T-helper 2 cell treated with Interferon-gamma antibody and Interleukin-4, amounts not matched to agents 100 ng/mL and 5 ng/mL, for 36 hours (primary cell): ENCODE measurements at regions not wholly inside any gene's neighbourhood (a gene's known extent, or its start where the extent isn't known, plus 50 kb on each side); places are given as distances from the start of the nearest gene placed in this dataset.
"Not testable (repeated sequence)": the region's sequence is repeated elsewhere in the genome, so short reads cannot be mapped to it uniquely, and the experiment has no call there.

Experiments
- intact Hi-C: fragments of 100-400 bp; cut with micrococcal nuclease; formaldehyde crosslinking; loops from one replicate; pipeline ENCODE4 v1.15.1; 2023

GRCh38 chr17:70320673-70321345 lies 151.5 kb downstream of the KCNJ2 start:
- intact Hi-C loops, result no loop called here

- intact Hi-C loops, result no loop called here
Observed at GRCh38 chr17:70321352-70321751, 152.0 kb downstream of the KCNJ2 start.

- intact Hi-C loops, result no loop called here
Observed at GRCh38 chr17:70323269-70323668, 153.9 kb downstream of the KCNJ2 start.

- intact Hi-C loops, result no loop called here
Observed at GRCh38 chr17:70324031-70324430, 154.7 kb downstream of the KCNJ2 start.

GRCh38 chr17:70327279-70327678 lies 157.9 kb downstream of the KCNJ2 start:
- intact Hi-C loops, result no loop called here

- intact Hi-C loops, result no loop called here
Observed at GRCh38 chr17:70327723-70328122, 158.4 kb downstream of the KCNJ2 start.

DNA sequence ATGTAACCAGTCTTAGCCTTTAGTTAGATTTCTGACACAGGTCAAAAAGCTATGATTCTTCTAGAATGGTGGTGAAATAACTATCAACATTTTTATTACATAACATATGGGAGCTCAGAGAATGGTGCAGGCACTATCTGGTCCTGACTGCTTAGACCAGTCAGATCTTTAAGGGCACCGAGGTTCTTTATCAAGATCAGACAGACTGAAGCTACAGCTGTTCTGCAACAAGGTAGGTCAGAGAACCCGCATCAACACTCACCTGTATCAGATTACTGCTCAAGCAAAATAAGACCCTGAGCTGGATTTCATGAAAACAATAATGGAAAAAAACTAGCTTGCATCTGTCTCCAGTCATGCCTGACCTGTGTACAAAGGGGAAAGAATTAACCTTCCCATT lies 160.4 kb downstream of the KCNJ2 start:
- intact Hi-C loops, result no loop called here

- intact Hi-C loops, result not testable (repeated sequence)
Observed at GRCh38 chr17:70331066-70331465, 161.7 kb downstream of the KCNJ2 start.

DNA sequence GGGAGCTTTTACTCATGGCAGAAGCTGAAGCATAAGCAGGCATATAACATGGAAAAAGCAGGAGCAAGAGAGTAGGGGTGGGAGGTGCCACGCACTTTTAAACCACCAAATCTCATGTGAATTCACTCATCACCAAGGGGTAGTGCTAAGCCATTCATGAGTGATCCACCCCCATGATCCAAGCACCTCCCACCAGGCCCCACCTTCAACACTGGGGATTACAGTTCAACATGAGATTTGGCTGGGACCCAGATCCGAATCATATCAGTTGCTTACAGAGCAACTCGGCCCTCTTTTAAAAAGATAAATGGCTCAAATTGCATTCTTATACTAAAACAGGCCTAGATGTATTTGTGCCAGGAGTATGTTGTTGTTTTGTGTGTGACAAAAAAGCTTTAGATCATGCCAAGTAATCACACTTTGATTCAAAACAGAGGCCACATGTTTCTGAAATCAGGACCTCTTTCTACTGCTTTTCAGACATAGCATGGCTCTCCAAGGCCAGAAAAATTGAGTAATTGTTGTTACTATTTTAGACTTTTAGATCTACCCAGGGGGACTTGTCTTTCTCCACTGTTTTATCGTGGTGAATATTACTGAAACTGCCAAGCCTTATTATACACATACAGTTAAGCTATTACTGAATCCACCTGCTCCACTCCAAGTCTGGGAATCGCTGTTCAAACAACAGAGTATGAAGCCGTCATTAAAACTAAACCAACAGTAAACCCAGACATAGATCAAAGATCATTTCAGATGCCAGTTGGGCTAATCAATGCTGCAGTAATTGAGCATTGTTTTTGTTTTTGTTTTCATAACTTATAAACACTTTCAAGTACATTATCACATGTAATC lies 163.3 kb downstream of the KCNJ2 start:
- intact Hi-C loops, result no loop called here

- intact Hi-C loops, result no loop called here
Observed at GRCh38 chr17:70336411-70336810, 167.1 kb downstream of the KCNJ2 start.

- intact Hi-C loops, result no loop called here
Observed at GRCh38 chr17:70338946-70339354, 169.6 kb downstream of the KCNJ2 start.

- intact Hi-C loops, result no loop called here
Observed at GRCh38 chr17:70343114-70343513, 173.8 kb downstream of the KCNJ2 start.

GRCh38 chr17:70344386-70345060 lies 175.2 kb downstream of the KCNJ2 start:
- intact Hi-C loops, result no loop called here

DNA sequence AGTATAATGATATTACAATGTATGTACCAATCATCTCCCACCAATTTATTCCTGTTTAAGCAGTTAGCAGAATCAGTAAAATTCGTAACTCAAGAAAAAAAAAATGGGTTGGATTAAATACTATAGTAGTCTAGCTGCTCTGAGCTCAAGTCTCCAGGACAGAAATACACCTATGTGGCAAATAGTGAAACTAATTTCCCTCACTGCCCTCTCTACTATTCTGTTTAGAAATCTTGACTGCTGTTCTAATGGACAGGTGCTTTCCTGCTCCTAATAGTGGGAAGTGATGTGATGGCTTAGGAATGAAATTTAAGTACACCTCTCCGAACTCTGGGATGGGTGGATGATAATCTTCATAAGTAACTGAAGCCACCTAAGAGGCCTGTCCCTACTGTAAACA lies 175.7 kb downstream of the KCNJ2 start:
- intact Hi-C loops, result no loop called here

GRCh38 chr17:70352834-70353233 lies 183.5 kb downstream of the KCNJ2 start:
- intact Hi-C loops, result no loop called here

- intact Hi-C loops, result no loop called here
Observed at GRCh38 chr17:70353408-70354092, 184.2 kb downstream of the KCNJ2 start.

DNA sequence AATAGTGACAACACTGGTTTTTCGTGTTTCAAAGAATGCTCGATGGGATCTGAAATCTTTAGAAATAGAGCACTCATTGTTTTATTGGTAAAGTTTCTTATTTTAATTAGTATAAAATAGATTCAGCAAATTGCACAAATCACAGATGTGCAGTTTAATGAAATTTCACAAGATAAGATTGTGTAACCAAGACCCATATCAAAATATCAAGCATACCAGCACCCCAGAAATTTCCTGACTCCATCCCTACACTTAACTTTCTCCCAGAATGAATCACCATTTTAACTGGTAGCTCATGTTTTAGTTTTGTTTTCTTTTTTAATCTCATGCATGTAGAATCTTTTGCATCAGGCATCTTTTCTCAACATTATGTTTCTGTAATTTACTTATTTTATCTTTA lies 185.9 kb downstream of the KCNJ2 start:
- intact Hi-C loops, result no loop called here

- intact Hi-C loops, result no loop called here
Observed at GRCh38 chr17:70357190-70357589, 187.9 kb downstream of the KCNJ2 start.

DNA sequence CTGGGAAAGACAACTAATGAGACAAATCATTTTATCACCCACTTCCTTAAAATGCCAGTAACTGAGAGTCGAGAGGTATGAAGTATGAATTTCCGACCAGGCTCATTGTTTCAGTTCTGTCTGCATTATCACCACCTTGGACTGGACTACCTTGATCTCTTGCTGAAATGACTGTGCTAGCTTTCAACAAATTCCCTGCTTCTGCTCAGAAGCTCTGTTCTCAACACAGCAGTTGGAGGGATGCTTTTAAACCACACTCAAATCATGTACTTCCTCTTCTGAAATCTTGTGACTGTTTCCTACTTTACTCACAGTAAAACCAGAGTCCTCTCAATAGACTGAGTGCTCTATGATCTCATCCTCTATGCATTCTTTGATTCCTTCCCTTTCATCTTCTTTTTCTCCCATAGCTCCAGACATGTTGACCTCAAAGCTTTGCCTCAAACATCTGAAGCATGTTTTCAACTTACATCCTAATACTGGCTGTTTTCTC lies 195.8 kb downstream of the KCNJ2 start:
- intact Hi-C loops, result no loop called here

DNA sequence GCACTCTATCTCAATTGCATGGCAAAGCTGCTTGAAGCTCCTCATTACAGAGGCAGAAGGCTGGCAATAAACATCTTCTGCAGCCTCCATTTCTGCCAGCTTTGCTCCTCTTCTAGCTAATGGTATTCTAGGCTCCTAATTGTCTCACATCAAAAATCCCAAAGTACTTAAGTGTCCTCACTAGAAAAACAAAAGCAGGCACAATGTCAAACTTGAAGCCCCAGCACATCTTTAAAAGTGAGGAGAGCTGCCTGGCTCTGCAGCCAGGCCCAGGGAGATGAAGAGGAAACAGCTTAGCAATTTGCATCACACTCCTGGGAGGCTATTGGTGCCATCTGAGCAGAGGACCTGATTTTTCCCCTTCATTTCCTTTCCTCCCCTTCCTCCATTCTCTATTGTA lies 197.1 kb downstream of the KCNJ2 start:
- intact Hi-C loops, result no loop called here

GRCh38 chr17:70368011-70368410 lies 198.7 kb downstream of the KCNJ2 start:
- intact Hi-C loops, result no loop called here

GRCh38 chr17:70369391-70369790 lies 200.1 kb downstream of the KCNJ2 start:
- intact Hi-C loops, result no loop called here
